SKM-1 (cell line): ENCODE measurements at regions not wholly inside any gene's neighbourhood (a gene's known extent, or its start where the extent isn't known, plus 50 kb on each side); places are given as distances from the start of the nearest gene placed in this dataset.

ENCODE experiments used
- DNase-seq: peaks from one replicate; lab custom pipeline; 2025; ENCODE audit not compliant: unreplicated experiment; lab: John Stamatoyannopoulos, UW

GRCh38 chr12:94760786-94761185 is 110.4 kb upstream of the TMCC3 start:
- no peak for DNase-seq

GRCh38 chr12:94756789-94757188 is 106.4 kb upstream of the TMCC3 start:
- DNase-seq: no peak

- DNase-seq: no peak
Observed at GRCh38 chr12:94755598-94755997, 105.2 kb upstream of the TMCC3 start.

- DNase-seq: no peak
Observed at GRCh38 chr12:94754653-94755052, 104.3 kb upstream of the TMCC3 start.

GRCh38 chr12:94753036-94753679 is 102.8 kb upstream of the TMCC3 start:
- DNase-seq: no peak

GRCh38 chr12:94750864-94751263 is 100.5 kb upstream of the TMCC3 start:
- DNase-seq: no peak

- DNase-seq: no peak
Observed at GRCh38 chr12:94749890-94750289, 99.5 kb upstream of the TMCC3 start.

GRCh38 chr12:94749455-94749854 is 99.1 kb upstream of the TMCC3 start:
- DNase-seq: no peak

- DNase-seq: no peak
Observed at GRCh38 chr12:94748726-94749421, 98.5 kb upstream of the TMCC3 start.

- no peak for DNase-seq
Observed at GRCh38 chr12:94745562-94745961, 95.2 kb upstream of the TMCC3 start.

GRCh38 chr12:94743174-94743573 is 92.8 kb upstream of the TMCC3 start:
- no peak for DNase-seq

- DNase-seq: no peak
Observed at GRCh38 chr12:94740601-94741362, 90.4 kb upstream of the TMCC3 start.

GRCh38 chr12:94736820-94737219 is 86.5 kb upstream of the TMCC3 start:
- DNase-seq: no peak

- DNase-seq: no peak
Observed at GRCh38 chr12:94736004-94736403, 85.6 kb upstream of the TMCC3 start.

- DNase-seq: no peak
Observed at GRCh38 chr12:94733727-94734126, 83.4 kb upstream of the TMCC3 start.

GRCh38 chr12:94732367-94732990 is 82.1 kb upstream of the TMCC3 start:
- no peak for DNase-seq

GRCh38 chr12:94731733-94732360 is 81.5 kb upstream of the TMCC3 start:
- no peak for DNase-seq

- no peak for DNase-seq
Observed at GRCh38 chr12:94730847-94731246, 80.5 kb upstream of the TMCC3 start.

- DNase-seq: no peak
Observed at GRCh38 chr12:94726236-94726835, 76.0 kb upstream of the TMCC3 start.

- DNase-seq: no peak
Observed at GRCh38 chr12:94725375-94726168, 75.2 kb upstream of the TMCC3 start.
